ENCODE measurements at regions not wholly inside any gene's neighbourhood (a gene's known extent, or its start where the extent isn't known, plus 50 kb on each side); places are given as distances from the start of the nearest gene placed in this dataset.

DNA sequence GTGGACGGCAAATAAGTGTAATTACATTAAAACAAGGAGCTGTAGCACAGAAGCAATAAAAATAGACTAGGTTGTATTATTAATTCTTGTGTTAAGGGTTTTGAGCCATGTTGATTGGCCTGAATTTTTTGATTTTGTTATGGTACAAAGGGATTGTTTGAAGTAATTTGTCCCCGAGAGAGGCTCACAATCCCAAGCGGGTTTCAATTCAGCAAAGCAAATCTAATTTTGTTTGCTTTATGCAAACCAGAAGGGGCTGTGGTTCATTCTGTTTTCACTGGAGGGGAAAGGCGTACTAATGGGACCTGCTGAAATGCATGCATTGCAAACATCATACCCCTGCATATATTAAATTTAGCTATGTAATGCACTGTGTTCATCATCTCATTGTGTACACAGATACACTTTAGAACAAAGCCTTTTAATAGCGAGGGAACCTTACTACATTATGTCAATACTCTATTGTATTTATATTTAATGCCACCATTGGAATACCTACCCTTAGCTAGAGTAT is 379.5 kb upstream of the POU3F2 start:
- TF ChIP-seq, protein P1, sequence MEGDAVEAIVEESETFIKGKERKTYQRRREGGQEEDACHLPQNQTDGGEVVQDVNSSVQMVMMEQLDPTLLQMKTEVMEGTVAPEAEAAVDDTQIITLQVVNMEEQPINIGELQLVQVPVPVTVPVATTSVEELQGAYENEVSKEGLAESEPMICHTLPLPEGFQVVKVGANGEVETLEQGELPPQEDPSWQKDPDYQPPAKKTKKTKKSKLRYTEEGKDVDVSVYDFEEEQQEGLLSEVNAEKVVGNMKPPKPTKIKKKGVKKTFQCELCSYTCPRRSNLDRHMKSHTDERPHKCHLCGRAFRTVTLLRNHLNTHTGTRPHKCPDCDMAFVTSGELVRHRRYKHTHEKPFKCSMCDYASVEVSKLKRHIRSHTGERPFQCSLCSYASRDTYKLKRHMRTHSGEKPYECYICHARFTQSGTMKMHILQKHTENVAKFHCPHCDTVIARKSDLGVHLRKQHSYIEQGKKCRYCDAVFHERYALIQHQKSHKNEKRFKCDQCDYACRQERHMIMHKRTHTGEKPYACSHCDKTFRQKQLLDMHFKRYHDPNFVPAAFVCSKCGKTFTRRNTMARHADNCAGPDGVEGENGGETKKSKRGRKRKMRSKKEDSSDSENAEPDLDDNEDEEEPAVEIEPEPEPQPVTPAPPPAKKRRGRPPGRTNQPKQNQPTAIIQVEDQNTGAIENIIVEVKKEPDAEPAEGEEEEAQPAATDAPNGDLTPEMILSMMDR (IDR thresholded peaks at IDR 0.05) = no peak
- TF ChIP-seq POLR2A (IDR thresholded peaks at IDR 0.05) = no peak
